ENCODE measurements at regions not wholly inside any gene's neighbourhood (a gene's known extent, or its start where the extent isn't known, plus 50 kb on each side); places are given as distances from the start of the nearest gene placed in this dataset.
A peak's percentile ranks its signal among the peaks of the same experiment; 100 is the strongest.
"Not testable (repeated sequence)": the region's sequence is repeated elsewhere in the genome, so short reads cannot be mapped to it uniquely, and the experiment has no call there.

GRCh38 chr20:53789989-53790675, 196.5 kb upstream of the ZNF217 start:
- no peak for DNase-seq

GRCh38 chr20:53788253-53789022, 194.8 kb upstream of the ZNF217 start:
- no peak for DNase-seq

DNA sequence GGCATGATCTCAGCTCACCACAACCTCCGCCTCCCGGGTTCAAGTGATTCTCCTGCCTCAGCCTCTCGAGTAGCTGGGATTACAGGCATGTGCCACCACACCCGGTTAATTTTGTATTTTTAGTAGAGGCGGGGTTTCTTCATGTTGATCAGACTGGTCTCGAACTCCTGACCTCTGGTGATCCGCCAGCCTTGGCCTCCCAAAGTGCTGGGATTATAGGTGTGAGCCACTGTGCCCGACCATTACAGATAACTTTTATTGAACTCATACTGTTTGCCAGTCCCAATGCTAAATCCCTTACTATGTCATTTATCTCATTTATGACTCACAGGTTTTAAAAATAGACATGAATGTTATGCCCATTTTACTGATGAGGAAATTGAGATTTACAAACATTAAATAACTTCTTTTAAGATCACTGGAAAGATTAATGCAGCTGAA, 193.9 kb upstream of the ZNF217 start:
- not testable (repeated sequence) for DNase-seq

DNA sequence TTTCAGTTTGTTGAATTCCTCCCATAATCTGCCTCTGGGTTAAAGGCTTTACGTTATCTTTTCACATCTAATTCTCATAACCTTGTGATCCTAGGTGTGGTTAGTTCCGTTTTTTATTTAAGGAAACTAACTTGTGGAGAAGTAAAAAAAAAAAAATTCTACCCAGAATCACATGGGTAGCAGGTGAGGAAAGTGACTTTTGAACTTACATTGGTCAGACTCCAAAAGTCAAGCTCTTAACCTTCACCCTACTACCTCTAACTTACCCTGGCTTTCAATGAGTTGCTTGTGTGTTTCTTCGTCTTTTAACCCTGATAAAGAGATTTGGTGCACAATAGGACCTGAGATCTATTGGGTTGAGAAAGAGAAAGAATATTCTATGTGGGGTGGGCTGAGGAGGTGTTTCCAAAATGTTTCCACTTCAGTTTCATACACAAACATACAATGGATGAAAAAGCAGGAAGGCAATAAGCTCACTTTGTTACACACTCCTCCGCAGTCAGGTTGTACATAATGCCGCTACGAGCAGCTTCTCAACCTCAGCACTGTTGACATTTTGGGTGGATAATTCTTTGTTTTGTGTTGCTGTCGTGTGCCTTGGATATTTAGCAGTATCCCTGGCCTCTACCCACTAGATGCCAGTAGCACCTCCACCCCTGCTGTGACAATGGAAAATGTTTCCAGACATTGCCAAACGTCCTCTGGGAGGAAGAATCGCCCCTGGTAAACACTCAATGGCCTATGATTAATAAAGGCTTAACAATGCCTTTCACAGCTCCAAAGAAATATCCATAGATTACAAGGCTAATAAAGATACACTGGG, 193.0 kb upstream of the ZNF217 start:
- DNase-seq: no peak

DNA sequence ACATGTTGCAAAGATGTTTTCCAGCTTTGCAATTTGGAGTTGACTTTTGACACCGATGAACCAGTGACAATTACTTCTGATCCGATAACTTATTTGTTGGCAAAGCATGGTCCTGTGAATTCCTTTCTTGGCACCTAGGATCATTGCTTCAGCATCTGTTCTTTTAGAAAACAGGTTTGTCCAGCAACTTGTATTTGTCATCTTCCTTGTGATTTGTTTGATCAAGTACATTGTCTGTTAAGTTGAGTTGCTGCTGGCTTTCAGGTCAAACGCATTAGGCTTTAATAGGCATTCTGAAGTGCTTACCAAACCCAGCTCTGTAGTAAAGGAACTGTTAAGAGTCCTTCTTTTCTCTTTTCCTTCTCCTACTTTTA, 192.4 kb upstream of the ZNF217 start:
- no peak for DNase-seq

GRCh38 chr20:53785320-53785719, 191.7 kb upstream of the ZNF217 start:
- DNase-seq: no peak

GRCh38 chr20:53783768-53784167, 190.1 kb upstream of the ZNF217 start:
- DNase-seq: no peak

DNA sequence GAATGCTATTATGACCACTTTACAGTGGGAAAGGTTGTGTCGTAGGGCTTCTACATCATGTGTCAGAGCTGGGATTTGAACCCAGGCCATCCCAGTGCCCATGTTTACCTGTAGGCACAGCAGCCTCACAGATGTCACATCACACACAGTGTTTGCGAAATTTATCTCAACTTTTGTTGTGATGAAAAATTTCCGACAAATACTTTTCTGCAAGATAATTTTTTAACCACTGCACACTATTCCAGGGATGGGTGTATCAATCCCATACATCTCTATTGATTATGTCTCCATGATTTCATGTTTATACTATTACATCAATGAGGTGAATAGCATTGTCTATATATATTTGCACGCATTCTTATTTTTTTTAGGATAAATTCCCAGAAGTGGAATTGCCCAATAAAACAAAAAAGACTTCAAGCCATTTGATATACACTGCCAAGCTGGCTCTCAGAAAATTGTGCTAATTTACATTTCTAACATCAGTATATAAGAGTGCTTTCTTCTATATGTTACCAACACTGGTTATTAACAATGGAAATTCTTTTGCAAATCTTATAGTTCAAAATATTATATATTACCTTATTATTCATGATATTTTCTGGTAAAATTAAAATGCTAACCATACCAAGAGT, 189.1 kb upstream of the ZNF217 start:
- no peak for DNase-seq

DNA sequence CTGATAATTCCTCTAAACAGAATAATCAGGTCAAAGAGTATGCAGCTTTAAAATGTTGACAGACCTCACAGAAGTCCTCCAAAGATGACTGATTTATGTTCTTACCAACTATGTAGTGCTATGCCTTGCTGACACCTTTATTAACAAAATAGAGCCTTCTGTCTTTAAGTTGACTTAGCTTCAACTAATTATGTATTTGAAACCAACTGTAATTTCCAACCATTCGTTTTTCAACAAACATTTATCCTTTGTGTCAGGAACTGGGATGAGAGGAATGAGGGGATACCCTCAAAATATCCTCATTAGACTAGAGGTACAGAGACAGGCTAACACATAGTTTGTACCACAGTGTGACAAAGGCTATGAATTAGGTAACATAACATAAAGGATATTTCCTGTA, 186.2 kb upstream of the ZNF217 start:
- no peak for DNase-seq

DNA sequence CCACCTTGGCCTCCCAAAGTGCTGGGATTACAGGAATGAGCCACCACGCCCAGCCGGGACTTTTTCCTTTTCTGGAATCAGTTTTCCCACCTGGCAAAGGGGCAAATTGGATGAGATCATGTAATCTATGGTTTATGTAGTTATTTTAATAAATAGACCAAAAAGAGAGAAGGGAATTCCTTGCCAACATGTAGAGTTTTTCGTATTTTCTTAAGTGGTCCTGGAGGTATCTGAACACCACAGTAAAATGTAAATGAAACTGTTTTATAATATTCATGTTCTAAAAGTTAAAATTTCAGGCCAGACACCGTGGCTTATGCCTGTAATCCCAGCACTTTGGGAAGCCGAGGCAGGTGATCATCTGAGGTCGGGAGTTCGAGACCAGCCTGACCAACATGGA, 185.1 kb upstream of the ZNF217 start:
- DNase-seq: no peak

GRCh38 chr20:53778041-53778516, 184.4 kb upstream of the ZNF217 start:
- DNase-seq: no peak

- DNase-seq: not testable (repeated sequence)
Observed at GRCh38 chr20:53777402-53777801, 183.8 kb upstream of the ZNF217 start.

GRCh38 chr20:53776858-53777257, 183.2 kb upstream of the ZNF217 start:
- DNase-seq: no peak

DNA sequence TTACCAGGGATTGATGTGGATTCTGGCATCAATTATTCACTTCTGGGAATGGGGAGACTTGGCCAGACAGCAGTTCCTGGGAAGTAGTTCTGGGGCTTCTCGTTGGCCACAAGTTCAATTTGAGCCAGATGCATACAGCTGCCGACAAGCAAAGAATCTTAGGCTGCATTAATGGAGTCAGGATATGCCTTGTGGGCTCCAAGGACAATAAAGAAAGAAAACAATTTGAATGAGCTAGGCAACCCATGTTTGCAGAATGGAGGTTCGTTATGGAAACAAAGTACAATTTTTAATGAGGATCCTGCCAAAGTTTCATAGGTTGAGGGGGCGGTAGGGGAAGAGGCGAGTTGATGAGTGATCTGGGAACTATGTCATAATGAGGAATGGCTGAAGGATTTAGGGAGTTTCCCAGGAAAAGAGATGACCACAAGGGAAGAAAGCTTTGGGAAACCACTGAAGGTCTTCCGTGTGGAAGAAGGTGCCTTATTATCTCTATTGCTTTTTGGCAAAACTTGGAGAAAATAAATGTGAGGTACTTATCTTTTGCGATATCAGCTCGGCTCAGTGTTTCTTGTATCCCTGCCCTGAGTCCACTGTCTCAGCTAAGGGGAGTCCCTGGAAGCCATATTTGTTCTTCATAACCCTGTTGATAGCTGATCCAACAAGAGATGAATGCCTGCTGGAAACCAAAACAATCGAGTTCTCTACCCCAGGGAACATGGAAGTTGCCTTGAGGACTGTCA, 181.0 kb upstream of the ZNF217 start:
- no peak for DNase-seq

GRCh38 chr20:53773792-53774401, 180.3 kb upstream of the ZNF217 start:
- peak in 1 of 2 donors; percentile 23 for DNase-seq

- DNase-seq: not testable (repeated sequence)
Observed at GRCh38 chr20:53773066-53773791, 179.6 kb upstream of the ZNF217 start.

- DNase-seq: no peak
Observed at GRCh38 chr20:53769041-53769440, 175.4 kb upstream of the ZNF217 start.

DNA sequence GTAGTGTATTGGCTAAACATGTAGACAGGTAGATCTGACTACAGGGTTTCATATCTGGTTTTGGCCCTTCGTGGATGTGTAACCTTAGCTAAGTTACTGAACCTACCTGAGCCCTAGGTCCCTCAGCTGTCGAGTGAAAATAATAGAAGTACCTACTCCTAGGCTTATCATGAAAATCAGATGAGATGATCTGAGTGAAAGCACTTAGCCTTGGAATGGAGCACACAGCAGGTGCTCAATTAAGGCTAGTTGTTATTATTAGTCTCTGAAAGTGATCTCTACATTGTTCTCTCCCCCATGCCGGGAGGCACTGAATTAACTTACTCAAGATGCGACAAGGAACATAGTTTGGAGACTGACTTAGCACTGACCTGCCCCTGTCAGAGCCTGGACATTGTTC, 174.7 kb upstream of the ZNF217 start:
- DNase-seq: no peak

DNA sequence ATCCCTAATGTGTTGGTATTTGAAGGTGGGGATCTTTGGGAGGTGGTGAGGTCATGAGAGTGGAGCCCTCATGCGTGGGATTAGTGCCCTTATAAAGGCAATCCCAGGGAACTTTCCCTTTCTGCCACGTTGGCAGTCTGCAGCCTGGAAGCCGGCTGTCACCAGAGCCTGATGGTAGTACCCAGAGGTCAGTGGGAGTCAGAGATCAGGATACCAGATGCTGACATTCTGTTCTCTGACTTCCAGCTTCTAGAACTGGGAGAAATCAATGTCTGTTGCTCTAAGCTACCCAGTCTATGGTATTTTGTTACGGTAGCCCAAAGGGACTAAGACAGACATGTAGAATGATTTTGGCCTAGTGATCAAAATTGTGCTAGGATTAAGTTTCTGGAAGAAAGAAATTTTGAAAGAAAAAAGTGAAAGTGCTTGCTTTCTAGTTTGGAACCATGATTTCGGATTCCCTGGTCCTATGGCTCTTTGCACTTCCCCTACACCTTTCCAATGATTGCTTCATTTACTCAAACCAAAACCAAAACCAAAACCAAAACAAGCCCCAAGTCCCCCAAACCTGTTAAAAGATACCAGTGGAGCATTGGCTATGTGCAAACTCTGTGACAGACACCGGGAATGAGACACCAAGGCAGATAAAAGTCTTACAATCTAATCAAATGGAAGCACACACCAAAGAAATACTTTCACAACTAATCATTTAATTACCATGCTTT, 173.7 kb upstream of the ZNF217 start:
- peak in 1 of 2 donors; percentile 30 for DNase-seq

DNA sequence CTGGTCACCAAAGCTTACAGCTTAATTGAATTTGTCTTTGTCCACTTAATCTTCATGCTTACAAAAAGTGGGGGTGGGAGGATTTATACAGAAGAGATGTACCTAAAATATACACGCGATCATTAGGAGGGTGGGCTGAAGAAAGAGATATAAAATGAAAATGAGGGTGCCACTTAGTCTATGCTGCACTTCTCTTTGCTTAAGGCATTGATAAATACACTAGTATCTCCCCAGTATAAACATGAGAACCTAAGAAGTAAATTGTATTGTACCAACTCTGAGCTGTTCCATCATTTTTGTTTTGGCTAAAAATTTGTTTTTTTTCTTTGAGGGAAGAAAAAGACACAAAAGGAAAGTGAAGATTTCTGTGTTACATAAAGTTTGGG, 170.8 kb upstream of the ZNF217 start:
- no peak for DNase-seq
